Nucleus accumbens (tissue), 56 donors: ENCODE measurements at regions not wholly inside any gene's neighbourhood (a gene's known extent, or its start where the extent isn't known, plus 50 kb on each side); places are given as distances from the start of the nearest gene placed in this dataset.

ENCODE experiments used
- DNase-seq, 56 donors: peaks; one replicate each; lab custom pipeline; 2025; lab: John Stamatoyannopoulos, UW

- no peak for DNase-seq
Measured at GRCh38 chr10:132115732-132116131, 50.0 kb downstream of the JAKMIP3 start.

- no peak for DNase-seq
Measured at GRCh38 chr10:132117146-132117545, 51.4 kb downstream of the JAKMIP3 start.

GRCh38 chr10:132117636-132118190 is 52.0 kb downstream of the JAKMIP3 start:
- no peak for DNase-seq

- no peak for DNase-seq
Measured at GRCh38 chr10:132118366-132118765, 52.6 kb downstream of the JAKMIP3 start.

- DNase-seq, result no peak
Measured at GRCh38 chr10:132120200-132120599, 54.5 kb downstream of the JAKMIP3 start.

- no peak for DNase-seq
Measured at GRCh38 chr10:132120734-132121510, 55.2 kb downstream of the JAKMIP3 start.

GRCh38 chr10:132121511-132121830 is 55.7 kb downstream of the JAKMIP3 start:
- no peak for DNase-seq

GRCh38 chr10:132122097-132122861 is 56.5 kb downstream of the JAKMIP3 start:
- no peak for DNase-seq

GRCh38 chr10:132122939-132123445 is 57.2 kb downstream of the JAKMIP3 start:
- DNase-seq, result no peak

GRCh38 chr10:132123606-132124005 is 57.9 kb downstream of the JAKMIP3 start:
- DNase-seq, result no peak

- DNase-seq, result no peak
Measured at GRCh38 chr10:132124201-132124920, 58.6 kb downstream of the JAKMIP3 start.

GRCh38 chr10:132129431-132129830 is 57.3 kb upstream of the DPYSL4 start:
- no peak for DNase-seq

- DNase-seq, result no peak
Measured at GRCh38 chr10:132130286-132131265, 56.2 kb upstream of the DPYSL4 start.

- DNase-seq, result no peak
Measured at GRCh38 chr10:132131581-132132420, 54.9 kb upstream of the DPYSL4 start.

- peak in 19 of 56 donors; percentile 16 to 51 (median 31) for DNase-seq
Measured at GRCh38 chr10:132132421-132132841, 54.3 kb upstream of the DPYSL4 start.

- DNase-seq, result peak in 13 of 56 donors; percentile 15 to 54 (median 33)
Measured at GRCh38 chr10:132133005-132133404, 53.7 kb upstream of the DPYSL4 start.

GRCh38 chr10:132133449-132134240 is 53.1 kb upstream of the DPYSL4 start:
- no peak for DNase-seq
